RWPE1 (cell line): ENCODE measurements at regions not wholly inside any gene's neighbourhood (a gene's known extent, or its start where the extent isn't known, plus 50 kb on each side); places are given as distances from the start of the nearest gene placed in this dataset.

Experiments used
- CTCF ChIA-PET: fragments of 350-600 bp; sonication (Branson Sonifier 250); formaldehyde crosslinking; extraction: SDS; loops from one replicate; lab custom pipeline; 2021; lab: Yijun Ruan, JAX
- POLR2A ChIA-PET: fragments of 400-600 bp; formaldehyde crosslinking; extraction: SDS; loops from one replicate; lab custom pipeline; 2020; ENCODE audit warnings: antibody characterized with exemption; ENCODE audit not compliant: low non-redundant PET; lab: Yijun Ruan, JAX
- DNase-seq: peaks from one replicate; pipeline ENCODE4 v3.0.0; 2012; ENCODE audit warnings: low spot score
- H3K27ac ChIP-seq: fragments of 450-650 bp; 2 replicates; pipeline ENCODE4 v1.5.1; 2017
- TF ChIP-seq, protein P1 (sequence below): fragments of 450-650 bp; conservative IDR thresholded peaks from 2 replicates; pipeline ENCODE4 v1.5.1; 2017; ENCODE audit warnings: low read depth, mild to moderate bottlenecking

- no peak overlapping the region for H3K27ac ChIP-seq
- POLR2A ChIA-PET = no interaction called here
- CTCF ChIA-PET = interaction anchor here (0.7 kb wide), 1 partner anchor 44 kb away, joined by 3 read pairs; no protein-coding TSS in a partner anchor
- TF ChIP-seq, protein P1, sequence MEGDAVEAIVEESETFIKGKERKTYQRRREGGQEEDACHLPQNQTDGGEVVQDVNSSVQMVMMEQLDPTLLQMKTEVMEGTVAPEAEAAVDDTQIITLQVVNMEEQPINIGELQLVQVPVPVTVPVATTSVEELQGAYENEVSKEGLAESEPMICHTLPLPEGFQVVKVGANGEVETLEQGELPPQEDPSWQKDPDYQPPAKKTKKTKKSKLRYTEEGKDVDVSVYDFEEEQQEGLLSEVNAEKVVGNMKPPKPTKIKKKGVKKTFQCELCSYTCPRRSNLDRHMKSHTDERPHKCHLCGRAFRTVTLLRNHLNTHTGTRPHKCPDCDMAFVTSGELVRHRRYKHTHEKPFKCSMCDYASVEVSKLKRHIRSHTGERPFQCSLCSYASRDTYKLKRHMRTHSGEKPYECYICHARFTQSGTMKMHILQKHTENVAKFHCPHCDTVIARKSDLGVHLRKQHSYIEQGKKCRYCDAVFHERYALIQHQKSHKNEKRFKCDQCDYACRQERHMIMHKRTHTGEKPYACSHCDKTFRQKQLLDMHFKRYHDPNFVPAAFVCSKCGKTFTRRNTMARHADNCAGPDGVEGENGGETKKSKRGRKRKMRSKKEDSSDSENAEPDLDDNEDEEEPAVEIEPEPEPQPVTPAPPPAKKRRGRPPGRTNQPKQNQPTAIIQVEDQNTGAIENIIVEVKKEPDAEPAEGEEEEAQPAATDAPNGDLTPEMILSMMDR = no peak
- no peak for DNase-seq
Measured at GRCh38 chr13:103184413-103184812, 118.2 kb upstream of the SLC10A2 start.

DNA sequence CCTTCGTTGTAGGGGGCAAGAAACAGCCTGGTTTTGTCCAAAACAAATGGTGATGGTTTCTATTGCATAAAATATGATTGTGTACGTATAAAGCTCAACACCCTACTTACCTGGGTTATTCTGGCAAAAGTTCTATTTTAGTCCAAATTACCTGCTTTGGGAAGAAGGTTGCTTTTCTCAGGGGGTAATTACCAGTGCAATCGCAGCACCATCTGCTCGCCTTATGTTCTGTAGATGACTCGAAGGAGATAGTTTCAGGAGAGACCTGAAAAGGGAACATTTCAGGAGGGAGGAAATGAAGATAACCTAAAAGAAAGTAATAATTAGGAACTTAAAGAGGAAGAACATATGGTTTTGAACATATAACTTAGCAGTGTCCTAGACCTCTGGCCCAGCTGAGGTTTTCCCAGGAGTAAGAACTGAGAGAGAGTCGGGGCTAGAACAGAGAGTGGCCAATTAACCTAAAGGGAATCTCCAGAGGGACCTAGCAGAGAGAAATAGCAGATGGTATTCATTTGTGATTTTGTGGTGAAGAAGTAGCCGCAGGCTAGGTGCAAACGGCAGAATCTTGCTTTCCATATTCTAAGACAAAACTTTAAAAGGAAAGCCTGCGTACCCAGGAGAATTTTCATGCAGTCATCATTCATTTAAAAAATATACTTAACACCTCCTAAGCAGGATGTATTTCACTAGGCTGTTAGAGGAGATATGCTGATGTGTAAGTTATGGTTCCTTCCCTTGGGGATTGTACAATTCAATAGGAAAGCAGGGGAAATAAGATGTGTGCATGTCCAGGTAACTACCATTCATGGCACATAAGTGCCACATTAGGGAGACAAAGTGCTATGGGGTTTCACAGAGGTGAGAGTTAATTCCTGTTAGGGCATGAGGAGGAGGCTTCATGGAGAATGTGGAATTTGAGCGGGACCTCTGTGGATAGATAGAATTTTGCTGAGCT, 113.0 kb upstream of the SLC10A2 start:
- ChIA-PET POLR2A (no interaction called here), CTCF (no interaction called here)
- TF ChIP-seq, protein P1 = no peak
- no peak overlapping the region for H3K27ac ChIP-seq
- no peak for DNase-seq

DNA sequence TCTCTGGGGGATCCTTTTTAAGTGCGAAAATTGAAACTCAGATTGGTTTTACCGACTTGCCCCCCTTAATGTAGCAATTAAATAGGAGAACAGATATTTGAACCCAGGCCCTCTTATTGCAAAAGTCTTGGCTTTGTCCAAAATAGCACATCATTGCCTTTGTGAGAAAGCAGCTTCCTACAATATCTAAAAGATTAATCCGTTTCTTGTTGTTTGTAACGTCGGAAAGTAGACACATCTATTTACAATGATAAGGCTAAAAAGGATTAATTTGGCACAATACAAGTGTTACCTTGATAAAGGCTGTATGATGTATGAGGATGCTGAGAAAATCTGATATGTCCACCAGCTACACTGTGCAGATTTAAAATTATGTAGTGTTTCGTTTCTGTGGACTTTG, 108.7 kb upstream of the SLC10A2 start:
- TF ChIP-seq, protein P1 = no peak
- ChIA-PET CTCF (no interaction called here), POLR2A (no interaction called here)
- H3K27ac ChIP-seq = no peak overlapping the region
- no peak for DNase-seq

DNA sequence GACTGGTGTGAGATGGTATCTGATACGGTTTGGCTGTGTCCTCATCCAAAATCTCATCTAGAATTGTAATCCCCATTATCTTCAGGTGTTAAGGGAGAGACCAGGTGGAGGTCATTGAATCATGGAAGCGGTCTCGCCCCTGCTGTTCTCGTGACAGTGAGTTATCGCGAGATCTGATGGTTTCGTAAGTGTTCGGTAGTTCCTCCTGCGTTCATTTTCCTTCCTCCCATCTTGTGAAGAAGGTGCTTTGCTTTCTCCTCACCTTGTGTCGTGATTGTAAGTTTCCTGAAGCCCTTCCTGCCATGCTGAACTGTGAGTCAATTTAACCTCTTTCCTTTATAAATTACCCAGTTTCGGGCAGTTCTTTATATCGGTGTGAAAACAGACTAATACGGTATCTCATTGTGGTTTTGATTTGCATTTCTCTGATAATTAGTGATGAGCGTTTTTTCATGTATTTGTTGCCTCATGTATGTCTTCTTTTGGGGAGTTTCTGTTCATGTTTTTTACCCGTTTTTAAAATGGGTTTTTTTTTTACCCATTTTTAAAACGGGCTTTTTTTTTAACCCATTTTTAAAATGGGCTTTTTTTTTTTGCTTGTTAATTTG, 102.8 kb upstream of the SLC10A2 start:
- H3K27ac ChIP-seq = no peak overlapping the region
- no peak for DNase-seq
- ChIA-PET POLR2A (no interaction called here), CTCF (no interaction called here)
- TF ChIP-seq, protein P1 = no peak

- ChIA-PET CTCF (no interaction called here), POLR2A (no interaction called here)
- TF ChIP-seq, protein P1 = no peak
- H3K27ac ChIP-seq = no peak overlapping the region
- no peak for DNase-seq
Measured at GRCh38 chr13:103164251-103164650, 98.0 kb upstream of the SLC10A2 start.

DNA sequence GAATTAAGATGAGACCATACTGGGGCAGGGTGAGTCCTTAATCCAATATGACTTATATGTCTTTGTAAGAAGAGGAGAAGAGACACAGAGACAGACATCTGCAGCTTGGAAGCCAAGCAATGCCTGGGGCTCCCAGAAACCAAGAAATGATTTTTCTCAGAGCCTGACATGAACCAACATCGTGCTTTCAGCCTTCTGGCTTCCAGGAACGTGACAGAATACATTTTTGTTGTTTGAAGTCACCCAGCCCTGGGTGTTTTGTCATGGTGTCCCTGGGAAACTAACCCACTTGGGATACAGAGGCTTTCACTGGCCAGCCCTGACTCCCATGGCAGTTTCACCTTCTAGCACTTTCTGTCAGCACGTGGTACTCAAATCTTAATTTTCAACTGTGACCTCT, 95.3 kb upstream of the SLC10A2 start:
- CTCF ChIA-PET = no interaction called here
- no peak for DNase-seq
- TF ChIP-seq, protein P1 = no peak
- no peak overlapping the region for H3K27ac ChIP-seq
- POLR2A ChIA-PET = no interaction called here
